Nephron (organoid): ENCODE measurements at regions not wholly inside any gene's neighbourhood (a gene's known extent, or its start where the extent isn't known, plus 50 kb on each side); places are given as distances from the start of the nearest gene placed in this dataset.
"Not testable (repeated sequence)": the region's sequence is repeated elsewhere in the genome, so short reads cannot be mapped to it uniquely, and the experiment has no call there.

Source experiments
- H3K27ac Mint-ChIP-seq, 3 experiments: 2 replicates each; pipeline ENCODE4 v1.8.0; 2020; ENCODE audit warnings: mixed read lengths in 3 of 3, mild to moderate bottlenecking in 2 of 3, moderate library complexity in 1 of 3
- H3K27me3 Mint-ChIP-seq: 2 replicates; pipeline ENCODE4 v1.8.0; 2021; ENCODE audit warnings: low read depth, mild to moderate bottlenecking, moderate library complexity, mixed read lengths
- H3K36me3 Mint-ChIP-seq: 2 replicates; pipeline ENCODE4 v1.8.0; 2020; ENCODE audit warnings: low read depth, mixed read lengths
- H3K4me1 Mint-ChIP-seq: 2 replicates; pipeline ENCODE4 v1.8.0; 2020; ENCODE audit warnings: mixed read lengths
- H3K4me3 Mint-ChIP-seq, 3 experiments: 2 replicates each; pipeline ENCODE4 v1.8.0; 2020; ENCODE audit warnings: mild to moderate bottlenecking in 3 of 3, mixed read lengths in 3 of 3, moderate library complexity in 2 of 3
- H3K9me3 Mint-ChIP-seq: 2 replicates; pipeline ENCODE4 v1.8.0; 2020; ENCODE audit warnings: mixed read lengths
- TF ChIP-seq, protein P1 (sequence below), 3 experiments: fragments of 200-600 bp; sonication (generic); IDR thresholded peaks; one replicate each; pipeline ENCODE4 v1.5.0; 2021; ENCODE audit warnings: antibody characterized with exemption in 3 of 3; ENCODE audit not compliant: unreplicated experiment in 3 of 3

DNA sequence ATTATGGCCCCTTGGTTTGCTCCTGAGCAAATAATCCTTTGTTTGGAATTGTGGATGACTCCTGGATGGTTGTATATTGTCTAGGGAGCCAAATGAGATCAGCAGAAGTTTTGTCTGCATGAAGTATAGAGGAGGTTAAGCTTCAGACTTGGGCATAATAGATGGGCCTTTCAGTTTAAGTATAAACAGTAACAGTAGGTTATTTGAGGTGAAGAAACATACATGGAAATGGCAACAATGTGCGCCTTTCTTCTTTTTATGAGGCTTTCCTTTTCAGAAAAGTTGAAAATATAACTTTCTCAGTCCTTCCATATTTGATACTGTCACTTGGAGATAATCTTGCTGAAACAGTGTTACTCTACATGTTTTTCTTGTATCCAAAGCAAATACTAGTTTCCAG, 63.7 kb upstream of the PPP1R12A start:
- Mint-ChIP-seq H3K9me3 (peaks cover 3% of the 10 kb centered on the region), H3K27ac (no peak overlapping the region), H3K4me3 (no peak overlapping the region), H3K27me3 (no peaks in the 10 kb centered on the region), H3K36me3 (no peaks in the 10 kb centered on the region), H3K4me1 (peaks cover 10% of the 10 kb centered on the region)
- TF ChIP-seq, protein P1, sequence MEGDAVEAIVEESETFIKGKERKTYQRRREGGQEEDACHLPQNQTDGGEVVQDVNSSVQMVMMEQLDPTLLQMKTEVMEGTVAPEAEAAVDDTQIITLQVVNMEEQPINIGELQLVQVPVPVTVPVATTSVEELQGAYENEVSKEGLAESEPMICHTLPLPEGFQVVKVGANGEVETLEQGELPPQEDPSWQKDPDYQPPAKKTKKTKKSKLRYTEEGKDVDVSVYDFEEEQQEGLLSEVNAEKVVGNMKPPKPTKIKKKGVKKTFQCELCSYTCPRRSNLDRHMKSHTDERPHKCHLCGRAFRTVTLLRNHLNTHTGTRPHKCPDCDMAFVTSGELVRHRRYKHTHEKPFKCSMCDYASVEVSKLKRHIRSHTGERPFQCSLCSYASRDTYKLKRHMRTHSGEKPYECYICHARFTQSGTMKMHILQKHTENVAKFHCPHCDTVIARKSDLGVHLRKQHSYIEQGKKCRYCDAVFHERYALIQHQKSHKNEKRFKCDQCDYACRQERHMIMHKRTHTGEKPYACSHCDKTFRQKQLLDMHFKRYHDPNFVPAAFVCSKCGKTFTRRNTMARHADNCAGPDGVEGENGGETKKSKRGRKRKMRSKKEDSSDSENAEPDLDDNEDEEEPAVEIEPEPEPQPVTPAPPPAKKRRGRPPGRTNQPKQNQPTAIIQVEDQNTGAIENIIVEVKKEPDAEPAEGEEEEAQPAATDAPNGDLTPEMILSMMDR (IDR thresholded peaks at IDR 0.05; ENCODE audit: unreplicated experiment in 3 of 3): no peak

- H3K36me3 Mint-ChIP-seq: no peaks in the 10 kb centered on the region
- H3K27me3 Mint-ChIP-seq: no peaks in the 10 kb centered on the region
- peaks cover 10% of the 10 kb centered on the region for H3K4me1 Mint-ChIP-seq
- no peak overlapping the region for H3K4me3 Mint-ChIP-seq
- H3K27ac Mint-ChIP-seq: peak overlapping the region in 2 of 3 experiments; percentile 5 to 74
- peaks cover 3% of the 10 kb centered on the region for H3K9me3 Mint-ChIP-seq
- TF ChIP-seq, protein P1 (IDR thresholded peaks at IDR 0.05; ENCODE audit: unreplicated experiment in 3 of 3): no peak
Measured at GRCh38 chr12:79997096-79997791, 62.3 kb upstream of the PPP1R12A start.

DNA sequence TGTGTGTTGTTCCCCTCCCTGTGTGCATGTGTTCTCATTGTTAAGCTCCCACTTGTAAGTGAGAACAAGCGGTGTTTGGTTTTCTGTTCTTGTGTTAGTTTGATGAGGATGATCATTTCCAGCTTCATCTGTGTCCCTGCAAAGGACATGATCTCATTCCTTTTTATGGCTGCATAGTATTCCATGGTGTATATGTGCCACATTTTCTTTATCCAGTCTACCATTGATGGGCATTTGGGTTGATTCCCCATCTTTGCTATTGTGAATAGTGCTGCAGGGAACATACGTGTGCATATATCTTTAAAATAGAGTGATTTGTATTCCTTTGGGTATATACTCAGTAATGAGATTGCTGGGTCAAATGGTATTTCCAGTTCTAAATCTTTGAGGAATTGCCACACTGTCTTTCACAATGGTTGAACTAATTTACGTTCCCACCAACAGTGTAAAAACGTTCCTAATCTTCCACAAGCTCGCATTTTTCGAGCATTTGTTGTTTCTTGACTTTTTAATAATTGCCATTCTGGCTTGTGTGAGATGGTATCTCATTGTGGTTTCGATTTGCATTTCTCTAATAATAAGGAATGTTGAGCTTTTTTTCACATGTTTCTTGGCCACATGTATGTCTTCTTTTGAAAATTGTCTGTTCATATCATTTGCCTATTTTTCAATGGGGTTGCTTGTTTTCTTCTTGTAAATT, 60.6 kb upstream of the PPP1R12A start:
- H3K4me3 Mint-ChIP-seq, H3K27ac Mint-ChIP-seq, H3K36me3 Mint-ChIP-seq, H3K27me3 Mint-ChIP-seq, H3K9me3 Mint-ChIP-seq: not testable (repeated sequence)
- peaks cover 10% of the 10 kb centered on the region for H3K4me1 Mint-ChIP-seq

GRCh38 chr12:79993106-79993862, 58.4 kb upstream of the PPP1R12A start:
- Mint-ChIP-seq H3K4me1 (peaks cover 10% of the 10 kb centered on the region), H3K27me3 (no peaks in the 10 kb centered on the region), H3K27ac (no peak overlapping the region), H3K36me3 (no peaks in the 10 kb centered on the region), H3K9me3 (peaks cover 3% of the 10 kb centered on the region), H3K4me3 (no peak overlapping the region)
- TF ChIP-seq, protein P1 (IDR thresholded peaks at IDR 0.05; ENCODE audit: unreplicated experiment in 3 of 3): no peak

- H3K27ac Mint-ChIP-seq: no peak overlapping the region
- H3K4me1 Mint-ChIP-seq: no peaks in the 10 kb centered on the region
- H3K27me3 Mint-ChIP-seq: no peaks in the 10 kb centered on the region
- peaks cover 3% of the 10 kb centered on the region for H3K9me3 Mint-ChIP-seq
- no peaks in the 10 kb centered on the region for H3K36me3 Mint-ChIP-seq
- TF ChIP-seq, protein P1 (IDR thresholded peaks at IDR 0.05; ENCODE audit: unreplicated experiment in 3 of 3): no peak
- no peak overlapping the region for H3K4me3 Mint-ChIP-seq
Measured at GRCh38 chr12:79991586-79991985, 56.7 kb upstream of the PPP1R12A start.

- not testable (repeated sequence) for H3K27ac Mint-ChIP-seq, H3K9me3 Mint-ChIP-seq, H3K4me3 Mint-ChIP-seq, H3K4me1 Mint-ChIP-seq, H3K36me3 Mint-ChIP-seq, H3K27me3 Mint-ChIP-seq
Measured at GRCh38 chr12:79990509-79991338, 55.8 kb upstream of the PPP1R12A start.
